GM12865 (cell line): ENCODE measurements at regions not wholly inside any gene's neighbourhood (a gene's known extent, or its start where the extent isn't known, plus 50 kb on each side); places are given as distances from the start of the nearest gene placed in this dataset.

Experiments used
- DNase-seq: peaks from one replicate; pipeline ENCODE4 v3.0.0; 2010; ENCODE audit warnings: low read depth
- H3K4me3 ChIP-seq: 2 replicates; pipeline ENCODE4 v1.5.1; 2011; ENCODE audit warnings: mild to moderate bottlenecking, low read depth, low read length, control low read depth
- CTCF ChIP-seq: IDR thresholded peaks from 2 replicates; pipeline ENCODE4 v1.5.1; 2011; ENCODE audit warnings: low read length, control low read depth, low read depth, inconsistent platforms; ENCODE audit not compliant: insufficient read depth; ENCODE audit errors: missing control alignments

- no peak overlapping the region for H3K4me3 ChIP-seq
- TF ChIP-seq CTCF, result no peak
- no peak for DNase-seq
Measured at GRCh38 chr5:65078331-65078730, 309.6 kb downstream of the CWC27 start.

- no peak for DNase-seq
- H3K4me3 ChIP-seq, result no peak overlapping the region
- no peak for TF ChIP-seq CTCF
Measured at GRCh38 chr5:65081071-65081470, 312.3 kb downstream of the CWC27 start.

GRCh38 chr5:65084795-65085515 lies 316.2 kb downstream of the CWC27 start:
- no peak for TF ChIP-seq CTCF
- no peak overlapping the region for H3K4me3 ChIP-seq
- no peak for DNase-seq

GRCh38 chr5:65085516-65085850 lies 316.8 kb downstream of the CWC27 start:
- no peak overlapping the region for H3K4me3 ChIP-seq
- no peak for TF ChIP-seq CTCF
- DNase-seq, result no peak

- H3K4me3 ChIP-seq, result no peak overlapping the region
- no peak for TF ChIP-seq CTCF
- DNase-seq, result no peak
Measured at GRCh38 chr5:65086234-65086890, 317.6 kb downstream of the CWC27 start.

GRCh38 chr5:65087154-65087553 lies 318.4 kb downstream of the CWC27 start:
- TF ChIP-seq CTCF, result no peak

GRCh38 chr5:65094279-65094678 lies 325.5 kb downstream of the CWC27 start:
- no peak for TF ChIP-seq CTCF
- no peak for DNase-seq
- H3K4me3 ChIP-seq, result no peak overlapping the region

More at GRCh38 chr5:65087154-65087553, 318.4 kb downstream of the CWC27 start:
- DNase-seq, result no peak
- no peak overlapping the region for H3K4me3 ChIP-seq
